Upper lobe of left lung (tissue), 6 donors: ENCODE measurements at regions not wholly inside any gene's neighbourhood (a gene's known extent, or its start where the extent isn't known, plus 50 kb on each side); places are given as distances from the start of the nearest gene placed in this dataset.

ENCODE experiments used
- ATAC-seq, 2 donors: fragments of 200-7000 bp; cut with Tn5 transposase; one replicate each; pipeline ENCODE4 v1.9.1; 2022; ENCODE audit warnings: mild to moderate bottlenecking in 2 of 2, moderate library complexity in 2 of 2; ENCODE audit not compliant: low FRiP score in 2 of 2
- DNase-seq, 2 donors: peaks; one replicate each; pipeline ENCODE4 v3.0.0-alpha.2; 2019 to 2020
- H3K27ac ChIP-seq, 4 donors: fragments of 200-600 bp; sonication (generic); one replicate each; pipeline ENCODE4 v1.5.1; 2016 to 2019
- H3K27me3 ChIP-seq, 4 donors: fragments of 200-600 bp; sonication (generic); one replicate each; pipeline ENCODE4 v1.5.1; 2017 to 2019
- H3K36me3 ChIP-seq, 4 donors: fragments of 200-600 bp; sonication (generic); one replicate each; pipeline ENCODE4 v1.5.1; 2016 to 2019
- H3K4me1 ChIP-seq, 4 donors: fragments of 200-600 bp; sonication (generic); one replicate each; pipeline ENCODE4 v1.5.1; 2018 to 2019
- H3K4me3 ChIP-seq, 4 donors: fragments of 200-600 bp; sonication (generic); one replicate each; pipeline ENCODE4 v1.5.1; 2017 to 2019; ENCODE audit warnings: mild to moderate bottlenecking in 2 of 4, moderate library complexity in 1 of 4
- H3K9me3 ChIP-seq, 4 donors: fragments of 200-600 bp; sonication (generic); one replicate each; pipeline ENCODE4 v1.5.1; 2018 to 2019
- EP300 ChIP-seq, 4 donors: sonication (generic); formaldehyde crosslinking; IDR thresholded peaks; one replicate each; pipeline ENCODE4 v1.5.1; 2017; ENCODE audit warnings: antibody characterized with exemption in 4 of 4, control low read depth in 2 of 4
- POLR2A ChIP-seq, 4 donors: fragments of 450-650 bp; IDR thresholded peaks; one replicate each; pipeline ENCODE4 v1.5.1; 2016 to 2017; ENCODE audit warnings: antibody characterized with exemption in 4 of 4, mild to moderate bottlenecking in 2 of 4
- POLR2AphosphoS5 ChIP-seq, 2 donors: sonication (generic); formaldehyde crosslinking; IDR thresholded peaks; one replicate each; pipeline ENCODE4 v1.5.1; 2017; ENCODE audit warnings: antibody characterized with exemption in 2 of 2
- WGBS, 2 donors: methylation state at CpG; one replicate each; pipeline ENCODE4 v1.1.5; 2017 to 2018; 5-methylcytosine and 5-hydroxymethylcytosine counted together
- TF ChIP-seq, protein P1 (sequence below), 6 experiments: fragments of 450-650 bp in 4 of 6; fragments of 200-600 bp in 2 of 6; sonication (generic) in 2 of 6; IDR thresholded peaks; one replicate each; pipeline ENCODE4 v1.5.1; 2016 to 2019; ENCODE audit warnings: antibody characterized with exemption in 6 of 6
- donor health status: DM: no; HTN: no; CAD: no; lungs with moderate emphysema.
- donor health status: DM: no; HTN: yes; CAD: no; lungs with severe emphysema.

DNA sequence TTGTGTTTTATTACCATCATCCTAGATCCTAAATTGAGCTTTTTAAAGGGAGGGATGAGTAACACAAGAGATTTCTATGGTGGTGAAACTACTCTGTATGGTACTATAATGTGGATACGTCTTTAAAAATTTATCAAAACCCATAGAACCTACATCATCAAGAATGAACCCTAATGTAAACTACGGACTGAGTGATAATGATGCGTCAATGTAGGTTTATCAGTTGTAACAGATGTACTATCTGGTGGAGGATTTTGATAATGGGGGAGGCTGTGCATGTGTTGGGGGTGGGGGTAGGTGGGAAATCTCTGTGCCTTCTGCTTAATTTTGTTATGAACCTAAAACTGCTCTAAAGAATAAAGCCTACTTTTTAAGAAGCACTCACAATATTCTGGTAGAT, 724.1 kb upstream of the SOX9 start:
- 70 to 71% methylated on average over 3 of the region's 3 CpGs for WGBS, 2 donors
- Histone ChIP-seq H3K27me3 (no peaks in the 10 kb centered on the region), H3K27ac (no peak overlapping the region), H3K36me3 (no peaks in the 10 kb centered on the region), H3K9me3 (no peaks in the 10 kb centered on the region), H3K4me1 (no peaks in the 10 kb centered on the region), H3K4me3 (no peak overlapping the region)
- DNase-seq (no peak), ATAC-seq (no peak)
- TF ChIP-seq POLR2AphosphoS5 (IDR thresholded peaks at IDR 0.05) (no peak), EP300 (IDR thresholded peaks at IDR 0.05) (no peak)
- TF ChIP-seq, protein P1, sequence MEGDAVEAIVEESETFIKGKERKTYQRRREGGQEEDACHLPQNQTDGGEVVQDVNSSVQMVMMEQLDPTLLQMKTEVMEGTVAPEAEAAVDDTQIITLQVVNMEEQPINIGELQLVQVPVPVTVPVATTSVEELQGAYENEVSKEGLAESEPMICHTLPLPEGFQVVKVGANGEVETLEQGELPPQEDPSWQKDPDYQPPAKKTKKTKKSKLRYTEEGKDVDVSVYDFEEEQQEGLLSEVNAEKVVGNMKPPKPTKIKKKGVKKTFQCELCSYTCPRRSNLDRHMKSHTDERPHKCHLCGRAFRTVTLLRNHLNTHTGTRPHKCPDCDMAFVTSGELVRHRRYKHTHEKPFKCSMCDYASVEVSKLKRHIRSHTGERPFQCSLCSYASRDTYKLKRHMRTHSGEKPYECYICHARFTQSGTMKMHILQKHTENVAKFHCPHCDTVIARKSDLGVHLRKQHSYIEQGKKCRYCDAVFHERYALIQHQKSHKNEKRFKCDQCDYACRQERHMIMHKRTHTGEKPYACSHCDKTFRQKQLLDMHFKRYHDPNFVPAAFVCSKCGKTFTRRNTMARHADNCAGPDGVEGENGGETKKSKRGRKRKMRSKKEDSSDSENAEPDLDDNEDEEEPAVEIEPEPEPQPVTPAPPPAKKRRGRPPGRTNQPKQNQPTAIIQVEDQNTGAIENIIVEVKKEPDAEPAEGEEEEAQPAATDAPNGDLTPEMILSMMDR (IDR thresholded peaks at IDR 0.05) = no peak

DNA sequence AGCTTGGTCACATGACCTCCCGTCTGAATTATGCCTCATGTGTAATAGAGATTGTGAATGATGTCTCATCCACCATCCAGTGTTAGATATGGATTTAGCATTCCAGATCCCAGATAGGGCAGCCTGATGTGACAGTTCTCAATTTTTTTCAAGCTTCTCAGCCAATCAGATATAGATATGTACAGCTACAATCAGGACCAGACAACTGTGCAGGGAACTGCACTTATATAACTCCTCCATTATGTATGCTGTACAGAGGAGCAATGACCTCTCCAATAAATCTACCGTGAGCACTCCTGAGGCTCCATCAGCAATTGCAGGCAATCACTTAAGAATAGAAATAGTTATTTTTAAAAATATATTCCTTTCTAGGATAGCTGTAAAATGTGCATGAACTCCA, 722.8 kb upstream of the SOX9 start:
- Histone ChIP-seq H3K4me3 (no peak overlapping the region), H3K27ac (no peak overlapping the region), H3K36me3 (no peaks in the 10 kb centered on the region), H3K4me1 (no peaks in the 10 kb centered on the region), H3K9me3 (no peaks in the 10 kb centered on the region), H3K27me3 (no peaks in the 10 kb centered on the region)
- 78% methylated on average over 2 of the region's 2 CpGs for WGBS, 2 donors
- no peak for ATAC-seq
- no peak for DNase-seq
- no peak for TF ChIP-seq POLR2A (IDR thresholded peaks at IDR 0.05)
- no peak for TF ChIP-seq EP300 (IDR thresholded peaks at IDR 0.05)
- no peak for TF ChIP-seq POLR2AphosphoS5 (IDR thresholded peaks at IDR 0.05)
- TF ChIP-seq, protein P1 (IDR thresholded peaks at IDR 0.05) = no peak

DNA sequence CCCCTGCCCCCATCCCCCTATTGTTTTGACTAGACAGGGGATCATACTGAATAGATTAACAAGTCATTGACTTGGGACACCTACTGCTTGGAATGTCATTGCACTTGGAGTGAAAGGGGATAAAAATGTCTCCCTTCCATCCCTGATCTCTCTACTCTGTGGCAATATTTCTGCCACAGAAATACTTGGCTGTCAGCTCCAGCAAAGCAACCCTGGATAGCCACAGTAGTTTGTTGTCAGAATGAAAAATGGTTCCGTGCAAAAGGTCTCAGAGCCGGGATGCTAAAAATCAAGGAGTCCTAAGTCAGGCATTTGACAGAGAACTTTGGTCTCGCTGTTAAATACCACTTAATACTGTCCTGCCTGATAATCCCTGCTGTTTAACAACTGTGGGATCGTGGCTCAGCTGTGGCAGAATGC, 722.0 kb upstream of the SOX9 start:
- ATAC-seq = no peak

GRCh38 chr17:71399221-71399620, 721.6 kb upstream of the SOX9 start:
- DNase-seq = no peak
- H3K36me3 ChIP-seq = no peaks in the 10 kb centered on the region
- ATAC-seq = no peak
- WGBS, 2 donors = 36 to 59% methylated on average over 3 of the region's 3 CpGs
- no peak overlapping the region for H3K27ac ChIP-seq
- no peaks in the 10 kb centered on the region for H3K27me3 ChIP-seq
- TF ChIP-seq, protein P1 (IDR thresholded peaks at IDR 0.05) = no peak
- no peak for TF ChIP-seq POLR2AphosphoS5 (IDR thresholded peaks at IDR 0.05)
- TF ChIP-seq POLR2A (IDR thresholded peaks at IDR 0.05) = no peak
- TF ChIP-seq EP300 (IDR thresholded peaks at IDR 0.05) = no peak
- no peak overlapping the region for H3K4me3 ChIP-seq
- no peaks in the 10 kb centered on the region for H3K4me1 ChIP-seq
- H3K9me3 ChIP-seq = no peaks in the 10 kb centered on the region

More for the DNA sequence above, 722.0 kb upstream of the SOX9 start:
- H3K27me3 ChIP-seq = no peaks in the 10 kb centered on the region
- no peak overlapping the region for H3K4me3 ChIP-seq
- DNase-seq = no peak
- 51 to 62% methylated on average over 4 of the region's 4 CpGs for WGBS, 2 donors
- TF ChIP-seq, protein P1 (IDR thresholded peaks at IDR 0.05) = no peak
- no peak for TF ChIP-seq POLR2AphosphoS5 (IDR thresholded peaks at IDR 0.05)
- TF ChIP-seq POLR2A (IDR thresholded peaks at IDR 0.05) = no peak
- no peak for TF ChIP-seq EP300 (IDR thresholded peaks at IDR 0.05)
- no peaks in the 10 kb centered on the region for H3K36me3 ChIP-seq
- H3K27ac ChIP-seq = no peak overlapping the region
- H3K9me3 ChIP-seq = no peaks in the 10 kb centered on the region
- no peaks in the 10 kb centered on the region for H3K4me1 ChIP-seq

DNA sequence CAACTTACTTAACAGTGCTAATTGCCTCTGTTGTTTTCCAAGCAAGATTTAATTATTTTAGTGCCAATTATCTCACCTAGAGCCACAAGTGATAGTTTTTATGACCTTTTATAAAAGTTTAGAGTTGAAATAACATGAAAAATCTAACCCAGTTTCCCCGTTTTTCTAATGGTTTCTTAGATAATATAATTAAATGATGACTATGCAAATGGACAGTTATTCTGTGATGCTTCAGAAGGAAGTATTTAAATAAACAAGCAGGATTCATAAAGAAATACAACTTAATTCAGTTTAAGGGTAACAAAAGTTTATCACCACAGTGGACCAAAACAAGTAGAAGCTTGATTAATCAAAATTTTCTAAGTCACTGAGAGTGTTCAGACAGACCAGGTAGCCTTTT, 721.2 kb upstream of the SOX9 start:
- H3K4me1 ChIP-seq = no peaks in the 10 kb centered on the region
- no peak for DNase-seq
- H3K4me3 ChIP-seq = no peak overlapping the region
- H3K27me3 ChIP-seq = no peaks in the 10 kb centered on the region
- no peak for TF ChIP-seq POLR2AphosphoS5 (IDR thresholded peaks at IDR 0.05)
- TF ChIP-seq, protein P1 (IDR thresholded peaks at IDR 0.05) = no peak
- no peak for TF ChIP-seq EP300 (IDR thresholded peaks at IDR 0.05)
- no peak for TF ChIP-seq POLR2A (IDR thresholded peaks at IDR 0.05)
- no peaks in the 10 kb centered on the region for H3K36me3 ChIP-seq
- 67 to 76% methylated on average over 1 of the region's 1 CpG for WGBS, 2 donors
- no peak for ATAC-seq
- no peak overlapping the region for H3K27ac ChIP-seq
- no peaks in the 10 kb centered on the region for H3K9me3 ChIP-seq
